ENCODE measurements at regions not wholly inside any gene's neighbourhood (a gene's known extent, or its start where the extent isn't known, plus 50 kb on each side); places are given as distances from the start of the nearest gene placed in this dataset.

GRCh38 chr20:5492937-5493336 is 117.9 kb downstream of the GPCPD1 start:
- no peak for DNase-seq
- no peaks in the 10 kb centered on the region for H3K27me3 ChIP-seq
- H3K4me1 ChIP-seq, result no peaks in the 10 kb centered on the region
- TF ChIP-seq CTCF (IDR thresholded peaks at IDR 0.05), result no peak
- intact Hi-C loops (cut with DNase I; ENCODE audit: low total_unique reads), result no loop called here
- peaks cover 0 to 12% (median 6%) of the 10 kb centered on the region in 3 donors for H3K9me3 ChIP-seq
- H3K36me3 ChIP-seq, result peaks cover 0 to 18% (median 10%) of the 10 kb centered on the region in 3 donors
- H3K27ac ChIP-seq, result no peak overlapping the region
- no peak overlapping the region for H3K4me3 ChIP-seq

- H3K36me3 ChIP-seq, result peaks cover 0 to 11% (median 0%) of the 10 kb centered on the region in 3 donors
- intact Hi-C loops (cut with DNase I; ENCODE audit: low total_unique reads), result no loop called here
- H3K9me3 ChIP-seq, result peaks cover 0 to 9% (median 6%) of the 10 kb centered on the region in 3 donors
- no peak for DNase-seq
- H3K27ac ChIP-seq, result no peak overlapping the region
- no peak overlapping the region for H3K4me3 ChIP-seq
- no peaks in the 10 kb centered on the region for H3K4me1 ChIP-seq
- H3K27me3 ChIP-seq, result no peaks in the 10 kb centered on the region
- TF ChIP-seq CTCF (IDR thresholded peaks at IDR 0.05), result no peak
These were observed 119.4 kb downstream of the GPCPD1 start for GRCh38 chr20:5491455-5491854.

- H3K27me3 ChIP-seq, result no peaks in the 10 kb centered on the region
- no peak for TF ChIP-seq CTCF (IDR thresholded peaks at IDR 0.05)
- no peaks in the 10 kb centered on the region for H3K4me1 ChIP-seq
- peaks cover 0 to 6% (median 6%) of the 10 kb centered on the region in 3 donors for H3K9me3 ChIP-seq
- no peaks in the 10 kb centered on the region for H3K36me3 ChIP-seq
- no peak for DNase-seq
- H3K27ac ChIP-seq, result no peak overlapping the region
- no peak overlapping the region for H3K4me3 ChIP-seq
- intact Hi-C loops (cut with DNase I; ENCODE audit: low total_unique reads), result no loop called here
These were observed 121.2 kb downstream of the GPCPD1 start for GRCh38 chr20:5489601-5490000.

GRCh38 chr20:5488823-5489222 is 122.0 kb downstream of the GPCPD1 start:
- H3K4me1 ChIP-seq, result no peaks in the 10 kb centered on the region
- DNase-seq, result no peak
- H3K36me3 ChIP-seq, result no peaks in the 10 kb centered on the region
- no peaks in the 10 kb centered on the region for H3K27me3 ChIP-seq
- no peak overlapping the region for H3K4me3 ChIP-seq
- H3K9me3 ChIP-seq, result peaks cover 0 to 6% (median 6%) of the 10 kb centered on the region in 3 donors
- no peak for TF ChIP-seq CTCF (IDR thresholded peaks at IDR 0.05)
- intact Hi-C loops (cut with DNase I; ENCODE audit: low total_unique reads), result no loop called here
- H3K27ac ChIP-seq, result no peak overlapping the region

- no peaks in the 10 kb centered on the region for H3K9me3 ChIP-seq
- no peaks in the 10 kb centered on the region for H3K36me3 ChIP-seq
- intact Hi-C loops (cut with DNase I; ENCODE audit: low total_unique reads), result no loop called here
- no peaks in the 10 kb centered on the region for H3K4me1 ChIP-seq
- no peak for DNase-seq
- TF ChIP-seq CTCF (IDR thresholded peaks at IDR 0.05), result no peak
- no peak overlapping the region for H3K4me3 ChIP-seq
- no peaks in the 10 kb centered on the region for H3K27me3 ChIP-seq
- no peak overlapping the region for H3K27ac ChIP-seq
These were observed 124.3 kb downstream of the GPCPD1 start for GRCh38 chr20:5486377-5487054.

All from tibial artery (tissue), 4 donors.